ENCODE measurements at regions not wholly inside any gene's neighbourhood (a gene's known extent, or its start where the extent isn't known, plus 50 kb on each side); places are given as distances from the start of the nearest gene placed in this dataset.

- TF ChIP-seq EZH2 (IDR thresholded peaks at IDR 0.05; ENCODE audit: low read depth, low read length, severe bottlenecking), result no peak
- no peak for TF ChIP-seq BCL11A (IDR thresholded peaks at IDR 0.05; ENCODE audit: low read depth in 2 of 2, low read length in 2 of 2)
- TF ChIP-seq MAX (IDR thresholded peaks at IDR 0.05), result no peak
Measured at GRCh38 chr15:46039703-46040102, 404.9 kb downstream of the SQOR start (continued).

All from H1 (cell line).